ENCODE measurements at regions not wholly inside any gene's neighbourhood (a gene's known extent, or its start where the extent isn't known, plus 50 kb on each side); places are given as distances from the start of the nearest gene placed in this dataset.
"Not testable (repeated sequence)": the region's sequence is repeated elsewhere in the genome, so short reads cannot be mapped to it uniquely, and the experiment has no call there.

DNA sequence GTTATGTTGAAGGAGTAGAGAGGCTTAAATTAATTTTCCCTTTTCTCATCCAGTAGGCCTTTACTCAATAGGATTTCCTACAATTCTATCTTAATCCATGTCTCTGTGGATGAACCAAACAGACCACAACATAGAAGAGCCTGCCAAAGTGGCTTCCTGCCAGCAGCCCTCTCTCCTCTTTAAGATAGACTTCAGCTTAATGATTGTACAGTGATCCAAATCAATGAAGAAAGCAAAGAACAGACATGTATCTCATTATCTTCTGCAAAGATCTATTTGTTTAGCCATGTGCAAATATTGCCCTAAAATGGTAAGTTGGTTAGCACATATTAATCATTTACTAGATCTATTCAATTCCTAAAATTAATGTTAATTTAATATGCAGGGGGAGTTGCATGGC is 979.6 kb downstream of the LTN1 start:
- H3K36me3 ChIP-seq (ENCODE audit: control insufficient read depth, insufficient read depth, low read length); in situ Hi-C loops (cut with HindIII; ENCODE audit: low pct_unique_long_range_greater_than_20kb, low sequenced_read_pairs); POLR2A ChIA-PET; ATAC-seq; H3K4me3 ChIP-seq (ENCODE audit: low read depth in 2 of 2, low read length in 2 of 2); H3K27me3 ChIP-seq (ENCODE audit: control insufficient read depth, insufficient read depth, low read length); H3K9me3 ChIP-seq (ENCODE audit: control insufficient read depth, insufficient read depth, low read depth, low read length); DNase-seq (ENCODE audit: low read depth, low spot score); CTCF ChIA-PET; BruUV-seq (replicated peaks); H3K27ac ChIP-seq (ENCODE audit: low read length); H3K4me1 ChIP-seq (ENCODE audit: control insufficient read depth, insufficient read depth, low read length); intact Hi-C loops (cut with micrococcal nuclease; ENCODE audit: unreplicated experiment): not testable (repeated sequence)

DNA sequence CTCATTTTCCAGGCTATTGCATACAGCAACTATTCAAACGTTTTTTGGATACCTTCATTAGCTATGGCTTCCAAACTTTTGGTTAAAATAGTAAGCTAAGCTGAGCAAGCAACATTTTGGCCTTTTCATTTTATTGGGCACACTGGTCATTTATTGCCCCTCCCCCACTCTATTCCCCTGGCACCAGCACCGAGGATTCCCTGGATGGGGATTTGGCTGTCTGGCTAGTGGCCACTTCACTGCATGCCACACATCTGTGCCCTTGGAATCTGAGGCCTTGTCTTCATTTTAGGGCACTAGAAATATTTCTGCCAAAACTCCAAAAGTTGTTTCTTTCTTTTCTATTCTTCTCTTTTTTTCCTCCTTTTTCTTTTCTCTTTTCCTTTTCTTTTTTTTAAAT is 980.7 kb downstream of the LTN1 start:
- H3K27me3 ChIP-seq (ENCODE audit: control insufficient read depth, insufficient read depth, low read length); H3K4me1 ChIP-seq (ENCODE audit: control insufficient read depth, insufficient read depth, low read length); H3K9me3 ChIP-seq (ENCODE audit: control insufficient read depth, insufficient read depth, low read depth, low read length); DNase-seq (ENCODE audit: low read depth, low spot score); H3K4me3 ChIP-seq (ENCODE audit: low read depth in 2 of 2, low read length in 2 of 2); H3K36me3 ChIP-seq (ENCODE audit: control insufficient read depth, insufficient read depth, low read length); CTCF ChIA-PET; intact Hi-C loops (cut with micrococcal nuclease; ENCODE audit: unreplicated experiment); BruUV-seq (replicated peaks); in situ Hi-C loops (cut with HindIII; ENCODE audit: low pct_unique_long_range_greater_than_20kb, low sequenced_read_pairs); H3K27ac ChIP-seq (ENCODE audit: low read length); ATAC-seq: not testable (repeated sequence)
- POLR2A ChIA-PET: interaction anchor here (0.6 kb wide), 1 partner anchor 643 kb away, joined by 3 read pairs; no protein-coding TSS in a partner anchor

DNA sequence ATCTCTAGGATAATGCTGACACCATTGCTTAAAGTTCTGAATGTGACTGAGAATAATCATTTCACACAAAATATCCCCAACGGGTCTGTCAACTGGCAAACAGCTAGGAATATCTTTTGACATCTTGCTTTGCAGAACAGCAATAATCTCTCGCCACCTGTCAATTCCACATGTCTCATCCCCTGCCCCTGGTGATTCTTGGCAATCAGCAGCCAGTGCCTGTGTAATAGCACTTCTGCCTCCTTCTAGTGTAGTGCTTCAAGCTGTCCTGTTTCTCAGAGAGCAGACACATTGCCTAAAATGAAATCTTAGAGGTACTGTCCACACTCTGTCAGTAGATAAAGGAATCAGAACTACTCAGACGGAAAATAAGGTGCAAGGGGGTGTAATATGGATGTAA is 984.4 kb downstream of the LTN1 start:
- H3K27me3 ChIP-seq (ENCODE audit: control insufficient read depth, insufficient read depth, low read length); DNase-seq (ENCODE audit: low read depth, low spot score); ATAC-seq; H3K4me1 ChIP-seq (ENCODE audit: control insufficient read depth, insufficient read depth, low read length); intact Hi-C loops (cut with micrococcal nuclease; ENCODE audit: unreplicated experiment); BruUV-seq (replicated peaks); in situ Hi-C loops (cut with HindIII; ENCODE audit: low pct_unique_long_range_greater_than_20kb, low sequenced_read_pairs); POLR2A ChIA-PET; H3K4me3 ChIP-seq (ENCODE audit: low read depth in 2 of 2, low read length in 2 of 2); H3K9me3 ChIP-seq (ENCODE audit: control insufficient read depth, insufficient read depth, low read depth, low read length); H3K36me3 ChIP-seq (ENCODE audit: control insufficient read depth, insufficient read depth, low read length); H3K27ac ChIP-seq (ENCODE audit: low read length); CTCF ChIA-PET: not testable (repeated sequence)

DNA sequence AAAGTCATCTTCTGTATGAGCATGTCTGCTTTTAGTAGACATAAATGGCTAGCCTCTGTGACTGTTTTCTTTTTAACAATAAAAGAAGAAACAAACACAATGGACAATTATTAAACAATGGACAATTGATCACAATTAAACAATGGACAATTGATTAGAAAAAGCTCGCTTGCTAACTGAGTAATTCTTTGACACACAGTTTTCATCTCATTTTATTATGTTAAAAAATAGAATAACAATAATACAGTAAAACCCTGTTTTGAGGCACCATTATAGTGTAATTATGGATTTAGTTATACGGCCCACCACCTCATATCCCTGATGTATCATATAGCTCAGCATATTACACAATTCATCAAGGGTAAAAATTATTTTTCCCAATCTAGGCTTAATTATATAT is 989.0 kb downstream of the LTN1 start:
- H3K9me3 ChIP-seq (ENCODE audit: control insufficient read depth, insufficient read depth, low read depth, low read length); H3K27ac ChIP-seq (ENCODE audit: low read length); BruUV-seq (replicated peaks); H3K36me3 ChIP-seq (ENCODE audit: control insufficient read depth, insufficient read depth, low read length); H3K4me1 ChIP-seq (ENCODE audit: control insufficient read depth, insufficient read depth, low read length); POLR2A ChIA-PET; ATAC-seq; CTCF ChIA-PET; H3K27me3 ChIP-seq (ENCODE audit: control insufficient read depth, insufficient read depth, low read length); DNase-seq (ENCODE audit: low read depth, low spot score); intact Hi-C loops (cut with micrococcal nuclease; ENCODE audit: unreplicated experiment); in situ Hi-C loops (cut with HindIII; ENCODE audit: low pct_unique_long_range_greater_than_20kb, low sequenced_read_pairs); H3K4me3 ChIP-seq (ENCODE audit: low read depth in 2 of 2, low read length in 2 of 2): not testable (repeated sequence)

DNA sequence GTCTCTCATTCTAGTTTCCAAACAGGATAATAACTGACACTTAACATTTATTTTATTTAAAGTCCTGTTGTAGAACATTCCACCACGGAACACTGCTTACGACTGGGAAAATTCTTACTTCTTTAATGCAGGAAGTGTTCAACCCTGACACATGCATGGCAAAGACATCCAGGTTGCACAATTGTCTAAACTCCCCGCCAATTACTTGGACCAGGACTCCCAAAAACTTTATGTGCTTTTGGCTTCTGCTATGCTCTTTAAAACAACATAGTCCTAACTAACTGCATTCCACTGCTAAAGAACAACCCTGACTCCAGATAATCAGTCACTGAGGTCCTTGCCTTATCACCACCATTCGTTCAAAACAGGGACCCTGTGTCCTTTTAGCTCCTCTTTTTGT is 995.8 kb downstream of the LTN1 start:
- BruUV-seq (replicated peaks); H3K27me3 ChIP-seq (ENCODE audit: control insufficient read depth, insufficient read depth, low read length); CTCF ChIA-PET; H3K36me3 ChIP-seq (ENCODE audit: control insufficient read depth, insufficient read depth, low read length); DNase-seq (ENCODE audit: low read depth, low spot score); in situ Hi-C loops (cut with HindIII; ENCODE audit: low pct_unique_long_range_greater_than_20kb, low sequenced_read_pairs); intact Hi-C loops (cut with micrococcal nuclease; ENCODE audit: unreplicated experiment); H3K4me1 ChIP-seq (ENCODE audit: control insufficient read depth, insufficient read depth, low read length); POLR2A ChIA-PET; H3K27ac ChIP-seq (ENCODE audit: low read length); H3K4me3 ChIP-seq (ENCODE audit: low read depth in 2 of 2, low read length in 2 of 2); H3K9me3 ChIP-seq (ENCODE audit: control insufficient read depth, insufficient read depth, low read depth, low read length); ATAC-seq: not testable (repeated sequence)

DNA sequence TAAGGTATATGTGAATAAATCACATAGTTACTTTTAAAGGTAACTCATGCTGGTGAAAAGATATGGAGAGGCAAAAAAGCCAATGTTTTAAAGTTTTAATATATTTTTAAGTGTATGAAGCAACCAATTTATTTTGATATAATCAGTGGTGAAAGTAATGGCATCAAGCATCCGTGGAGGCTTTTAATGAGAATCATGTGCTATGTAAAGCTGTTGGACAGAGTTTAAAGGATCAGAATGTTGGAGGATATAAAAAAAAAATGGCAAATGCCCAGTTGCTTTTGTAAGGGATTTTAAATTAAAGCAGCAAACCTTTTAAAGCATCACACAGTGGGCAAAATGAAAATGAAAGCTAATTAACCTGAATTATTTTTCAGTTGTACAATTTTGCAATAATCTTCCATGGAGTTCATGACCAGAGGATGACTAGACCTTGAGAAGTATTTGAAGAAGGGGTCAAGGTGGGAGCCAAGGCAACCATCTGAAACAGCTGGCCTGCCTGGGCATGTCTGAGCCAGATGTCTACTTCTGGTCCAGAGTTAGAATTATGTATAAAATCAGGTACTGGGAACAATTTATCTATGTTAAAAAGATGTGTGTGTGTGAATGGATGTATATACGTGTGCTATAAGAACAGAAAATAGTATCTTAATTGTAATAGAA is 1007.9 kb downstream of the LTN1 start:
- H3K4me3 ChIP-seq (ENCODE audit: low read depth in 2 of 2, low read length in 2 of 2); DNase-seq (ENCODE audit: low read depth, low spot score); intact Hi-C loops (cut with micrococcal nuclease; ENCODE audit: unreplicated experiment); BruUV-seq (replicated peaks); ATAC-seq; H3K9me3 ChIP-seq (ENCODE audit: control insufficient read depth, insufficient read depth, low read depth, low read length); POLR2A ChIA-PET; H3K27ac ChIP-seq (ENCODE audit: low read length); H3K4me1 ChIP-seq (ENCODE audit: control insufficient read depth, insufficient read depth, low read length); in situ Hi-C loops (cut with HindIII; ENCODE audit: low pct_unique_long_range_greater_than_20kb, low sequenced_read_pairs); H3K27me3 ChIP-seq (ENCODE audit: control insufficient read depth, insufficient read depth, low read length); H3K36me3 ChIP-seq (ENCODE audit: control insufficient read depth, insufficient read depth, low read length); CTCF ChIA-PET: not testable (repeated sequence)

DNA sequence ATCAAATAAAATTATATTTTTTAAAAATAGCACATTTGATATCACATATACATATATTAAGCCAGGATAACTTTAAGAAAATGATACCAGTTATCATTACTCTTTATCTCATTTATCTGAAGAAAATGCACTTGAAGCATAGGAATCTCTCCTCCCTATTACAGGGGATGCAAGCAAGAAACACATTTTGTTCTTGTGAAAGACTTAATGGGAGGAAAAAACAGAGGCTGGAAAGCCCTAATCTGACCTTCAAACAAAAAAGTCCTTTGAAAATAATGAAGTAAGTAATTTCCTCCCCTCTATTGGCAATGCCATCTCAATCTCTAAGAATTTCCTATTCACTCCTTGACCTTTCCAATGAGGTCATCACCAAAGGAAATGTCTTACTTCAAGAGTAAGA is 1012.6 kb upstream of the ADAMTS5 start:
- CTCF ChIA-PET; H3K36me3 ChIP-seq (ENCODE audit: control insufficient read depth, insufficient read depth, low read length); H3K27ac ChIP-seq (ENCODE audit: low read length); DNase-seq (ENCODE audit: low read depth, low spot score); H3K9me3 ChIP-seq (ENCODE audit: control insufficient read depth, insufficient read depth, low read depth, low read length); intact Hi-C loops (cut with micrococcal nuclease; ENCODE audit: unreplicated experiment); H3K4me3 ChIP-seq (ENCODE audit: low read depth in 2 of 2, low read length in 2 of 2); H3K27me3 ChIP-seq (ENCODE audit: control insufficient read depth, insufficient read depth, low read length); BruUV-seq (replicated peaks); H3K4me1 ChIP-seq (ENCODE audit: control insufficient read depth, insufficient read depth, low read length); POLR2A ChIA-PET; in situ Hi-C loops (cut with HindIII; ENCODE audit: low pct_unique_long_range_greater_than_20kb, low sequenced_read_pairs); ATAC-seq: not testable (repeated sequence)
